Left kidney (tissue), 1 donor: ENCODE measurements at regions not wholly inside any gene's neighbourhood (a gene's known extent, or its start where the extent isn't known, plus 50 kb on each side); places are given as distances from the start of the nearest gene placed in this dataset.

Source experiments
- DNase-seq: peaks from one replicate; pipeline ENCODE4 v3.0.0-alpha.2; 2013

- no peak for DNase-seq
Observed at GRCh38 chr7:32143301-32143700, 73.1 kb upstream of the PDE1C start.

GRCh38 chr7:32142649-32143048 is 72.4 kb upstream of the PDE1C start:
- no peak for DNase-seq

- DNase-seq = no peak
Observed at GRCh38 chr7:32140210-32140939, 70.2 kb upstream of the PDE1C start.

GRCh38 chr7:32137059-32137458 is 66.9 kb upstream of the PDE1C start:
- no peak for DNase-seq

- no peak for DNase-seq
Observed at GRCh38 chr7:32131091-32131490, 60.9 kb upstream of the PDE1C start.

GRCh38 chr7:32126843-32127242 is 56.6 kb upstream of the PDE1C start:
- no peak for DNase-seq
